Activated CD8-positive, alpha-beta memory T cell treated with anti-CD3 and anti-CD28 coated beads for 48 hours (primary cell): ENCODE measurements at regions not wholly inside any gene's neighbourhood (a gene's known extent, or its start where the extent isn't known, plus 50 kb on each side); places are given as distances from the start of the nearest gene placed in this dataset.
"Not testable (repeated sequence)": the region's sequence is repeated elsewhere in the genome, so short reads cannot be mapped to it uniquely, and the experiment has no call there.

Experiments
- DNase-seq, 3 experiments: peaks; one replicate each; pipeline ENCODE4 v3.0.0-alpha.2; 2020; ENCODE audit warnings: low read depth in 2 of 3, low spot score in 2 of 3

DNA sequence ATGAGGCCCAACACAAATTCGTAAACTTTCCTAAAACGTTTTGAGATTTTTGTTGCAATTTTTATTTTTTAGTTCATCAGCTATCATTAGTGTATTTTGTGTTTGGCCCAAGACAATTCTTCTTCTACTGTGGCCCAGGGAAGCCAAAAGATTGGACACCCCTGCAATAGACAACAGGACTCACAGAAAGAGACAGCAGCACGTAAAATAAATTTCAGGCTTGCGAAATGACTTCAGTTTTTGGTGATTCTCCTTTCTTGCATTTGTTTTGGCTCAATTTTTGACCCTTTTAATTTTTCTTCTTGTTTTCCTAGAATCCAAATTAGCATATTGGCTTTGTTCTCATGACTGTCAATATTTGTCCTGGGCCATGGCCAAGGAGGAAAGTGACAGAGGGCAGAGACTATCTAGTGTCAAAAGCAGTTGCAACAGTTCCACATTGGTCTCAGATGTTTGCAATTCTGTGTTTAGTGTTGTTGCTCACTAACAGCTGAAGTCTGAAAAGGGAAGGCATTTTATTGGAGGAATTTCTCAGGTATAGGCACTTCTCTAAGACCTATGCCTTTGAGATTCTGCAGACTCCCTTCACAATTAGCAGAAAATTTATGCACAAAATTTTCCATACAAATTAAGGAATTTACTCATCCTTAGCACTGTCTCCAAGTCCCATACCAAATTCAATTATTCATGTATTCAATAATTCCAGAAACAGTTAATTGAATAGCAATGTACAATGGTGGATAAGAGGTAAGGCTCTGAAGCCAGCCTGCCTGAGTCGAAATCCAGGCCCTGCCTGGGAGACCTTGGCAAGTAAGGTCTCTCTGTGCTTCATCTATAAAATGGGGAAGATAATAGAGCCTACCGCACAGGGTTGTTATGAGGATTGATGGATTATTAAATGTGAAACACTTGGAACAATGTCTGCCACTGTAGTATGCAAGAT lies 160.9 kb upstream of the IVNS1ABP start:
- no peak for DNase-seq

DNA sequence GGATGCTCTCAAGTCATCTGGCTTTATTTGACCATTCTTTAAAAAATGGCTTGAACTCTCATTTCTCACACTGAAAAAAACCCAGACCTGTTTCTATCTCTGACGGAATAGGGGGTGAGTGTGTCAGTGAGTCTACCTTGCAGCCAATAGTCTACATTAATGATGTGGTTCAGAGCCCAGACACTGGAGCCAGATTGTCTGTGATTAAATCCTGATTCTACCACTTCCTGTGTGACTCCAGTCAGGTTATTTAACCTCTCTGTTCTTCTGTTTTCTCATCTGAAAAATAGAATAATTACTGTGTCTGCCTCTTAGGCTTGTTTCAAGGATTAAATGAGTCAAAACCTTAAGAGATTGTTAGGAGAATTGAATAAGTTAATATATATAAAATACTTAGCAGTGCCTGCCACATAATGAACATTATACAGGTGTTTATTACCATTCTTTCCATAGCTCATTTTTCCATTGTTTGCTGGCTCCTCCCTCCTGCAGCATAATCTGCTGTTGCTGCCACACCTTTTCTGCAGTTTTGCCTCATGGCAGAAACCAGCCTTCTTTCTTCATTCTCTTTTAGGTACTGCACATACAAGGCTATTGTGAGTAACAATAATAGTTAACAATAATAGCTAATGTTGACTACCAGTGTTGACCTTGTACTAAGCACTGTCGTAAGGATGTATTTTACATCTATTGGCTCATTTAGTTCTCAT lies 157.6 kb upstream of the IVNS1ABP start:
- no peak for DNase-seq

GRCh38 chr1:185473186-185473585 lies 156.1 kb upstream of the IVNS1ABP start:
- no peak for DNase-seq

DNA sequence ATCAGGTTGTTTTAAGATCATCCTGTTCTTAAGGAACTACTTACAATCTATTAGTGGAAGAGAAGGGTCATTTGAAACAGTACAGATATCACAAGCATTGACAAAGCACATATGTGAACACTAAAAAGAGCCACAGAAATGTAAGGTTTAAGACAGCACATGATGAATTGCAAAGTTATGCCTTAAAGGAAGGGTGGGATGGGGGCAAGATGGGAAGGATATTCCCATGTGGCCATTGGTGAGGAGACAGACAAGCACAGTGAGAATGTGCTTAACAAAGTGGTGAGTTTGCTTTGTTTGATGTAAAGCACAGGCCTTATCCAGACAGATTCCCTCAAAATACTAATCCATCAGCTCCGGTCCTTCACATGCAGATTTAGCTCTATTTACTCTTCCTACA lies 151.6 kb upstream of the IVNS1ABP start:
- DNase-seq, result no peak

DNA sequence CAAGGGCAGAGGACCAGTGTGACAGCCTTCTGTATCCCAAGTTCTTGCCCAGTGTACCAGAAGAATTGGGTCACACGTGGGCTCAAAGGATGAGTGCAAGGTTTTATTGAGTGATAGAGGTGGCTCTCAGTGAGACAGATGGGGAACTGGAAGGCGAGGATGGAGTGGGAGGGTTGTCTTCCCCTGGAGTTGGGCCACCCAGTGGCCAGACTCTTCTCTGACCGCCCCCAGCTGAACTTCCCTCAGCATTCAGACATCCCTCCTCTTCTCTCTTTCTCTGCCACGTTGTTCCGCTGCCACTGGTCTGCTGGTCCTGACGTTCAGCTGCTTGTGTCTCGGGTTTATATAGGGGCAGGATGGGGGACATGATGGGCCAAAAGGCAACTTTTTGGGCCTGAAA lies 150.1 kb upstream of the IVNS1ABP start:
- no peak for DNase-seq

DNA sequence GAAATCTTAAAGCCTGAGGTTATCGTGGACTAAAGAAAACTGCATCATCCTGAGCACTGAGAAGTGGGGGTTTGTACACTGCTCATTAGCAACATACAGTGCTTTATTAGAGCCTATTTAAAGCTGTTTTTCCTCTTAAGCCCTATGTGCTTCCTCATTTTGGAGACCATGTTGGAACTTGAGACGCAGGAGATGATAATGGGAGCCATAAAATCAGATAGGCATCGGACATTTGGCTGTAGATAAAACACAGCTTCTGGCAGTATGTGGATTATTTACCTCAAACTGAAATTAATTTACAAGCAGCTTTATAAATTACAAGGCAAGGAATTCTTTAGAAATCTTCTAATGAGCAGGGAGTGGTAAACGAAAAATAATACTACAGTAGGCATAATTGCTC lies 147.7 kb upstream of the IVNS1ABP start:
- no peak for DNase-seq

DNA sequence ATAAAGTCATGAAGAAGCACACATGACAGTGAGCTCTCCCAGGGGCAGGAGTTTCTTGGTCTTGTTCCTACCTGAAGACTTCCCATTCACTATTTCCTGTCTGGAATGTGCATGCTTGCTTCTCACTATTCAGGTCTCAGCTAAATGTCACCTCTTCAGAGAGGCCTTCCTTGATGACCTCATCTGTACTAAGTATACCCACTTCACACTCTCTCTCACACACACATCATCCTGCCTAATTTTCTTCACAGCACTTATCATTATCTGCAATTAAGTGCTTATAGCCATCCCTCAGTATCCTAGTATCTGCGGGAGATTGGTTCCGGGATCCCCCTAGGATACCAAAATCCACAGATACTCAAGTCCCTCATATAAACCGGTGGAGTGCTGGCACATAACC lies 146.4 kb upstream of the IVNS1ABP start:
- no peak for DNase-seq

- DNase-seq, result no peak
Measured at GRCh38 chr1:185463011-185463410, 146.0 kb upstream of the IVNS1ABP start.

- DNase-seq, result not testable (repeated sequence)
Measured at GRCh38 chr1:185460723-185461122, 143.7 kb upstream of the IVNS1ABP start.

DNA sequence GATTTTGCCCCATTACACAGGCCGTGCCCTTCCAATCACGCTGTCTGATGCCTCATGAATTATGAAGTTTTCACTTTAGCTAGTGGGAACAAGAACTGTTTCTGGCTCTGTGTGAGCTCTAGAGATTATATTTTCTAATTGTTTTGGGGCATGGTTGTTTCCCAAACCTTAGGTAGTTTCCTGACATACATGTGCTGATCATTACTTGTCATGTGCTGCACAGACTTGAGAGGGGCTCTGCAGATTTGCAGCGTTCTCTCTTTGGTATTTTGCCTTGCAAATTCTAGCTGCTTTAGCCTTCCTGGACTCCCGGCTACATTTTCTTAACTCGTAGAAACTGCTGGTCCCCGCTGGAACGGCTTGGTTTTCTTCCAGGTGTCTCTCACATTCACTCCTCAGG lies 142.1 kb upstream of the IVNS1ABP start:
- DNase-seq, result no peak

GRCh38 chr1:185458670-185459069 lies 141.6 kb upstream of the IVNS1ABP start:
- no peak for DNase-seq

GRCh38 chr1:185453496-185454192 lies 136.6 kb upstream of the IVNS1ABP start:
- no peak for DNase-seq

DNA sequence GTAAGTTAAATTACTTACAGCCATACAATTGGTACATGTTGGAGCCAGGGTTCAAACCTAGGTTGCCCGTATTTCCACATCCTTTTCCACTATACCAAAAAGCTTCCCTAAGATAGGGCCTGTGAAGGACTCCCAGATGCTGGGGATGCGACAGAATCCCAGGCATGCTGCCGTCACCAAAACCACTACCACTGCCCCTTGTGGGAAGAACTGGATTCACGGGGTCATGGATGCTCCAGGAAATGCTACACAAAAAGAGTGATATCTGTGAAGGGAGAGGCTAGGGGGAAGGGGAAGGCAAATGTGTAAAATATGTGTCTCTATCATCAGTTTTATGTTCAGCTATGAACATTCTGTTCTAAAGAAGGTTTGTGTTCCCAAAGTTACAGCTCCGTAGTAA lies 133.9 kb upstream of the IVNS1ABP start:
- no peak for DNase-seq

- no peak for DNase-seq
Measured at GRCh38 chr1:185450060-185450788, 133.2 kb upstream of the IVNS1ABP start.

DNA sequence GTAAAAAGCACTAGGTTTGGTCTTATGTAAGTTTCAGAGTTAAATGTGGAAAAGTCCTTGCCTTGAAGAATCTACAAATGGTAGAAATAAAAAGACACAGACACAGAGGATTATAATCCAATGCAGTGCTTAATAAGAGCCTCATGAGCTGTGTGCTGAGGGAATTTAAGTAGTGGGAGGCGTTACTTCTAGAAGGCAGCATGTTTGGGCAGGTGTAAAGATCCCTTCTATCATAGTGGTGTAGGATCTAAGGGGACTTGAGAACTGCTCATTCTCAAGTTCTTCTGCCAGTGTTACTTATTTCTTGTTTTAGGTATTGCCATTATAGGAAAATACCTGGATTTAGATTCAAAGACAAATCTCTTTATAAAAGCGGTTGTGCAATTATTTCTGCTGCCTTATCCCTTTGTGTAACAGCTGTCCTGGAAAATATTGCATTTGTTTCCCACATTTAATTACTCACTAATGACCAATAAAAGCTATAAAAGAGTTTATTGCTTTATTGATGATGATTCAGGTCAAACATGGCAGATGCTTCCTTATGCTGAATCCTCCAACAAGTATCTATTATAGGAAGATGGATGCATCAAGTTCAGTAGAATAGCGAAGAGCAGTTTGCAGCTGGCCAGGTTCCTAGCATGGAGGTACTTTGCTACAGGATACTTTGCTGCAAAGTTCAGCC lies 132.5 kb upstream of the IVNS1ABP start:
- DNase-seq, result no peak

DNA sequence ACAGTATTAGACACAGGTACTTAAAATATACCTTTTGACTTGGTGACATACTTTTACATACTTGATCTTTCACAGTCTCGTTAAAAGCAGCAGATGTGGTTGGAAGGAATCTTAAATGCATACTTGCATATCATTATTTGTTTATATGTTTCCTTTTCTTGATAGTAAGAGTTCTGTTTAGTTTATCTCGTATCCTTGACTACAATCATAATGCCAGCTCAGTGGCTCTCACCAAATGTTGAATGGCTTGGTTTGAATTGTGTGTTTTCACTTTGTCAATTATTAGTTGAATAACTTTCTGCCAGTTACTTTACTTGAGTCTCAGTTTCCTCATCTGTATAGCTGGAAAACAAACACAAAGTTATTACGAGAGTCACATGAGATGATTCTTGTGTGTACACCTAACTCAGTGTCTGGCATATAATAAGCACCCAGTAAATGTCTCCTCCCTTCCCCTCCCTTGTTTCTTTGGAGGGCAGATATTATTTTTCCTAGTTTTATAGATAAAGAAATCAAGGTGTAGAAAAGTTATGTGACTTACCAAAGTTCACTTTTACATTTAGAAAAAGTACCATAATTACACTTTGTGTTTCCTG lies 131.6 kb upstream of the IVNS1ABP start:
- DNase-seq, result no peak

- no peak for DNase-seq
Measured at GRCh38 chr1:185446131-185446530, 129.1 kb upstream of the IVNS1ABP start.

- DNase-seq, result no peak
Measured at GRCh38 chr1:185445594-185445993, 128.6 kb upstream of the IVNS1ABP start.

GRCh38 chr1:185444676-185445075 lies 127.6 kb upstream of the IVNS1ABP start:
- no peak for DNase-seq

DNA sequence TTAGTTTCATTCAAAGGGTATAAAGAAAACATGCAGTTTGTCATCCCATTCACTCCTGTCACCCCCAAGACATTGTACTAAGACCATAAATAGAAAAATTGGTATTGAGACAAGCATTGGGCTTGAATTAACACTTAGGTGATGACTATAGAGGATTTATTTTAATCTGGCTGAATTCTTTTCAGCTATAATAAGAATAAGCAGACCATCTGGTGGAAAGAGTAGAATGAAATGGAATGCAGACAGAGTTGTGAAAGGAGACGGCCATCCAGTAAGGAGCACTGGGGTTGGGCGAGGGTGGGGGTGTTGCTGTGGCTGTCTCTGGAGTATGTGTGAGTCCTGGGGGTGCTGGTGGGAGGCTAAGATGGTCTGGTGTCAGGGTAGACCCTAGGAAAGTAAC lies 125.0 kb upstream of the IVNS1ABP start:
- no peak for DNase-seq
